Adipocyte (in vitro differentiated cells): ENCODE measurements at regions not wholly inside any gene's neighbourhood (a gene's known extent, or its start where the extent isn't known, plus 50 kb on each side); places are given as distances from the start of the nearest gene placed in this dataset.

Experiments
- DNase-seq: peaks from one replicate; pipeline ENCODE4 v3.0.0-alpha.2; 2015; ENCODE audit warnings: low read depth
- H3K27me3 ChIP-seq: replicated peaks from 2 replicates; pipeline ENCODE4 v1.7.0; 2013; ENCODE audit warnings: mild to moderate bottlenecking, low read length, moderate library complexity; ENCODE audit not compliant: control insufficient read depth, insufficient read depth
- H3K36me3 ChIP-seq: 2 replicates; pipeline ENCODE4 v1.7.0; 2013; ENCODE audit warnings: low read length, mild to moderate bottlenecking, moderate library complexity; ENCODE audit not compliant: control insufficient read depth, insufficient read depth, severe bottlenecking
- H3K4me1 ChIP-seq: 2 replicates; pipeline ENCODE4 v1.7.0; 2013; ENCODE audit warnings: mild to moderate bottlenecking, low read length, moderate library complexity; ENCODE audit not compliant: control insufficient read depth, insufficient read depth
- H3K4me3 ChIP-seq: 2 replicates; pipeline ENCODE4 v1.7.0; 2013; ENCODE audit warnings: mild to moderate bottlenecking, low read length, moderate library complexity
- H3K9ac ChIP-seq: 2 replicates; pipeline ENCODE4 v1.7.0; 2013; ENCODE audit warnings: mild to moderate bottlenecking, low read length, moderate library complexity
- H3K9me3 ChIP-seq: 2 replicates; pipeline ENCODE4 v1.7.0; 2013; ENCODE audit warnings: mild to moderate bottlenecking, low read length, moderate library complexity; ENCODE audit not compliant: control insufficient read depth

GRCh38 chr6:62466607-62467006 is 180.6 kb upstream of the KHDRBS2 start:
- Histone ChIP-seq H3K27me3 (no peaks in the 10 kb centered on the region), H3K4me3 (no peak overlapping the region), H3K9me3 (peaks cover 5% of the 10 kb centered on the region), H3K36me3 (no peaks in the 10 kb centered on the region), H3K9ac (no peak overlapping the region), H3K4me1 (no peaks in the 10 kb centered on the region)
- DNase-seq: no peak

GRCh38 chr6:62465206-62465605 is 179.2 kb upstream of the KHDRBS2 start:
- Histone ChIP-seq H3K9ac (no peak overlapping the region), H3K4me1 (no peaks in the 10 kb centered on the region), H3K4me3 (no peak overlapping the region), H3K9me3 (peaks cover 5% of the 10 kb centered on the region), H3K27me3 (no peaks in the 10 kb centered on the region), H3K36me3 (no peaks in the 10 kb centered on the region)
- DNase-seq: no peak

- H3K27me3 ChIP-seq: no peaks in the 10 kb centered on the region
- H3K36me3 ChIP-seq: no peaks in the 10 kb centered on the region
- H3K9me3 ChIP-seq: no peaks in the 10 kb centered on the region
- no peaks in the 10 kb centered on the region for H3K4me1 ChIP-seq
- no peak for DNase-seq
- H3K4me3 ChIP-seq: no peak overlapping the region
- no peak overlapping the region for H3K9ac ChIP-seq
Measured at GRCh38 chr6:62452586-62452985, 166.6 kb upstream of the KHDRBS2 start.

- H3K4me1 ChIP-seq: no peaks in the 10 kb centered on the region
- H3K9me3 ChIP-seq: no peaks in the 10 kb centered on the region
- DNase-seq: no peak
- no peak overlapping the region for H3K4me3 ChIP-seq
- no peaks in the 10 kb centered on the region for H3K27me3 ChIP-seq
- H3K36me3 ChIP-seq: no peaks in the 10 kb centered on the region
- no peak overlapping the region for H3K9ac ChIP-seq
Measured at GRCh38 chr6:62446647-62447316, 160.8 kb upstream of the KHDRBS2 start.

GRCh38 chr6:62445521-62445920 is 159.5 kb upstream of the KHDRBS2 start:
- H3K36me3 ChIP-seq: no peaks in the 10 kb centered on the region
- H3K9ac ChIP-seq: no peak overlapping the region
- DNase-seq: no peak
- no peaks in the 10 kb centered on the region for H3K4me1 ChIP-seq
- H3K4me3 ChIP-seq: no peak overlapping the region
- no peaks in the 10 kb centered on the region for H3K27me3 ChIP-seq
- H3K9me3 ChIP-seq: peaks cover 4% of the 10 kb centered on the region

- Histone ChIP-seq H3K36me3 (no peaks in the 10 kb centered on the region), H3K9ac (no peak overlapping the region)
- DNase-seq: no peak
Measured at GRCh38 chr6:62441182-62441581, 155.2 kb upstream of the KHDRBS2 start.

GRCh38 chr6:62429781-62430180 is 143.8 kb upstream of the KHDRBS2 start:
- DNase-seq: no peak
- no peaks in the 10 kb centered on the region for H3K27me3 ChIP-seq
- peaks cover 3% of the 10 kb centered on the region for H3K9me3 ChIP-seq
- H3K4me3 ChIP-seq: no peak overlapping the region
- H3K9ac ChIP-seq: no peak overlapping the region
- H3K36me3 ChIP-seq: no peaks in the 10 kb centered on the region
- no peaks in the 10 kb centered on the region for H3K4me1 ChIP-seq

More at GRCh38 chr6:62441182-62441581, 155.2 kb upstream of the KHDRBS2 start:
- no peaks in the 10 kb centered on the region for H3K27me3 ChIP-seq
- no peak overlapping the region for H3K4me3 ChIP-seq
- peaks cover 10% of the 10 kb centered on the region for H3K9me3 ChIP-seq
- no peaks in the 10 kb centered on the region for H3K4me1 ChIP-seq

GRCh38 chr6:62400521-62401259 is 114.7 kb upstream of the KHDRBS2 start:
- Histone ChIP-seq H3K4me3 (no peak overlapping the region), H3K9ac (no peak overlapping the region), H3K36me3 (no peaks in the 10 kb centered on the region), H3K4me1 (no peaks in the 10 kb centered on the region), H3K9me3 (peaks cover 2% of the 10 kb centered on the region), H3K27me3 (no peaks in the 10 kb centered on the region)
- DNase-seq: no peak

- H3K27me3 ChIP-seq: no peaks in the 10 kb centered on the region
- H3K4me3 ChIP-seq: no peak overlapping the region
- H3K9me3 ChIP-seq: no peaks in the 10 kb centered on the region
- H3K4me1 ChIP-seq: no peaks in the 10 kb centered on the region
- H3K36me3 ChIP-seq: no peaks in the 10 kb centered on the region
- H3K9ac ChIP-seq: no peak overlapping the region
- DNase-seq: no peak
Measured at GRCh38 chr6:62393608-62394007, 107.6 kb upstream of the KHDRBS2 start.

- DNase-seq: no peak
Measured at GRCh38 chr6:62392291-62392690, 106.3 kb upstream of the KHDRBS2 start.

GRCh38 chr6:62391358-62391757 is 105.3 kb upstream of the KHDRBS2 start:
- no peak for DNase-seq
- Histone ChIP-seq H3K36me3 (no peaks in the 10 kb centered on the region), H3K4me3 (no peak overlapping the region), H3K9me3 (peaks cover 4% of the 10 kb centered on the region), H3K9ac (no peak overlapping the region), H3K27me3 (no peaks in the 10 kb centered on the region), H3K4me1 (no peaks in the 10 kb centered on the region)

More at GRCh38 chr6:62392291-62392690, 106.3 kb upstream of the KHDRBS2 start:
- H3K9ac ChIP-seq: no peak overlapping the region
- H3K4me1 ChIP-seq: no peaks in the 10 kb centered on the region
- H3K36me3 ChIP-seq: no peaks in the 10 kb centered on the region
- peaks cover 4% of the 10 kb centered on the region for H3K9me3 ChIP-seq
- H3K27me3 ChIP-seq: no peaks in the 10 kb centered on the region
- no peak overlapping the region for H3K4me3 ChIP-seq
